K562 (cell line): ENCODE measurements at regions not wholly inside any gene's neighbourhood (a gene's known extent, or its start where the extent isn't known, plus 50 kb on each side); places are given as distances from the start of the nearest gene placed in this dataset.

Experiments
- ATF4 ChIP-seq: fragments of 450-650 bp; formaldehyde crosslinking; IDR thresholded peaks from 2 replicates; pipeline ENCODE4 v1.4.0; 2022; ENCODE audit warnings: mild to moderate bottlenecking, moderate library complexity
- CBFA2T2 ChIP-seq: fragments of 450-650 bp; conservative IDR thresholded peaks from 2 replicates; pipeline ENCODE4 v1.6.1; 2017; ENCODE audit warnings: mild to moderate bottlenecking
- CLOCK ChIP-seq: fragments of 250-450 bp; sonication (Bioruptor Pico); IDR thresholded peaks from 2 replicates; pipeline ENCODE4 v1.4.0; 2020; ENCODE audit warnings: mild to moderate bottlenecking, moderate library complexity, borderline replicate concordance
- CREB1 ChIP-seq, 2 experiments: sonication (generic) in 1 of 2; formaldehyde crosslinking in 1 of 2; IDR thresholded peaks; 2 replicates each; pipeline versions ENCODE4 v1.6.1 to v1.8.0; 2012 to 2022; ENCODE audit warnings: inconsistent platforms in 1 of 2, mild to moderate bottlenecking in 1 of 2, missing genetic modification reagents in 1 of 2, moderate library complexity in 1 of 2
- DDX20 ChIP-seq: fragments of 450-650 bp; IDR thresholded peaks from 2 replicates; pipeline ENCODE4 v1.6.1; 2016; ENCODE audit warnings: missing genetic modification characterization, low read depth, mild to moderate bottlenecking, missing compliant biosample characterization, moderate library complexity
- HSF4 ChIP-seq: fragments of 250-450 bp; sonication (Bioruptor Pico); IDR thresholded peaks from 2 replicates; pipeline ENCODE4 v2.1.2; 2022; ENCODE audit warnings: mild to moderate bottlenecking, moderate library complexity, borderline replicate concordance
- MEF2D ChIP-seq: conservative IDR thresholded peaks from 2 replicates; pipeline ENCODE4 v1.6.1; 2016; ENCODE audit warnings: low read depth, missing genetic modification characterization, missing compliant biosample characterization
- MYC ChIP-seq, 2 experiments: fragments of 250-450 bp in 1 of 2; sonication (Bioruptor Pico) in 1 of 2; IDR thresholded peaks; 2 replicates each; pipeline versions ENCODE4 v1.5.1 to v1.6.1; 2012 to 2021; ENCODE audit warnings: low read depth in 2 of 2, borderline replicate concordance in 1 of 2, improper control_type of control experiment in 1 of 2, low read length in 1 of 2, mild to moderate bottlenecking in 1 of 2, moderate library complexity in 1 of 2
- RCOR1 ChIP-seq, 2 experiments: IDR thresholded peaks; 2 replicates each; pipeline ENCODE4 v1.6.1; 2012; ENCODE audit warnings: low read depth in 2 of 2, low read length in 2 of 2, borderline replicate concordance in 1 of 2, improper control_type of control experiment in 1 of 2
- SMARCC2 ChIP-seq: fragments of 450-650 bp; IDR thresholded peaks from 2 replicates; pipeline ENCODE4 v1.6.1; 2017; ENCODE audit warnings: antibody characterized with exemption, moderate library complexity, mild to moderate bottlenecking, low read depth
- ZBTB9 ChIP-seq: fragments of 450-650 bp; formaldehyde crosslinking; IDR thresholded peaks from 2 replicates; pipeline ENCODE4 v1.4.0; 2020; ENCODE audit warnings: mild to moderate bottlenecking, moderate library complexity
- TF ChIP-seq, protein P1 (sequence below): IDR thresholded peaks from 3 replicates; pipeline ENCODE4 v1.6.1; 2011; ENCODE audit warnings: borderline replicate concordance, mild to moderate bottlenecking, moderate library complexity; ENCODE audit not compliant: insufficient read length; ENCODE audit errors: extremely low read depth
- TF ChIP-seq, protein P2 (sequence below), 2 experiments: fragments of 200-800 bp in 1 of 2; sonication (Bioruptor generic) in 1 of 2; sonication (generic) in 1 of 2; formaldehyde crosslinking in 1 of 2; IDR thresholded peaks in 1 of 2; conservative IDR thresholded peaks in 1 of 2; 2 replicates each; pipeline versions ENCODE4 v1.5.0 to v1.6.1; 2016 to 2020; ENCODE audit warnings: missing compliant biosample characterization in 1 of 2, missing genetic modification characterization in 1 of 2, missing genetic modification reagents in 1 of 2
- TF ChIP-seq, protein P3 (sequence below): fragments of 250-450 bp; sonication (Bioruptor Pico); IDR thresholded peaks from 2 replicates; pipeline ENCODE4 v1.4.0; 2020; ENCODE audit warnings: mild to moderate bottlenecking, moderate library complexity

- TF ChIP-seq, protein P1, sequence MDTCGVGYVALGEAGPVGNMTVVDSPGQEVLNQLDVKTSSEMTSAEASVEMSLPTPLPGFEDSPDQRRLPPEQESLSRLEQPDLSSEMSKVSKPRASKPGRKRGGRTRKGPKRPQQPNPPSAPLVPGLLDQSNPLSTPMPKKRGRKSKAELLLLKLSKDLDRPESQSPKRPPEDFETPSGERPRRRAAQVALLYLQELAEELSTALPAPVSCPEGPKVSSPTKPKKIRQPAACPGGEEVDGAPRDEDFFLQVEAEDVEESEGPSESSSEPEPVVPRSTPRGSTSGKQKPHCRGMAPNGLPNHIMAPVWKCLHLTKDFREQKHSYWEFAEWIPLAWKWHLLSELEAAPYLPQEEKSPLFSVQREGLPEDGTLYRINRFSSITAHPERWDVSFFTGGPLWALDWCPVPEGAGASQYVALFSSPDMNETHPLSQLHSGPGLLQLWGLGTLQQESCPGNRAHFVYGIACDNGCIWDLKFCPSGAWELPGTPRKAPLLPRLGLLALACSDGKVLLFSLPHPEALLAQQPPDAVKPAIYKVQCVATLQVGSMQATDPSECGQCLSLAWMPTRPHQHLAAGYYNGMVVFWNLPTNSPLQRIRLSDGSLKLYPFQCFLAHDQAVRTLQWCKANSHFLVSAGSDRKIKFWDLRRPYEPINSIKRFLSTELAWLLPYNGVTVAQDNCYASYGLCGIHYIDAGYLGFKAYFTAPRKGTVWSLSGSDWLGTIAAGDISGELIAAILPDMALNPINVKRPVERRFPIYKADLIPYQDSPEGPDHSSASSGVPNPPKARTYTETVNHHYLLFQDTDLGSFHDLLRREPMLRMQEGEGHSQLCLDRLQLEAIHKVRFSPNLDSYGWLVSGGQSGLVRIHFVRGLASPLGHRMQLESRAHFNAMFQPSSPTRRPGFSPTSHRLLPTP: no peak
- TF ChIP-seq MEF2D (tag) (peak; percentile 68; the same call in 1 of the 2 replicates), RCOR1 (IDR thresholded peaks at IDR 0.05; ENCODE audit: borderline replicate concordance in 1 of 2, low read depth in 2 of 2, low read length in 2 of 2) (peak in 1 of 2 experiments; percentile 42; a peak in 1 of 4 replicates), HSF4 (CRISPR knock-in tag) (no peak), ATF4 (CRISPR knock-in tag) (0 out of 2 replicates have a peak, but pooled peaks have one; percentile 7), MYC (IDR thresholded peaks at IDR 0.05; ENCODE audit: low read depth, low read length) (no peak), MYC (CRISPR knock-in tag; IDR thresholded peaks at IDR 0.05; ENCODE audit: borderline replicate concordance, low read depth) (no peak), SMARCC2 (no peak), CBFA2T2 (peak; percentile 77), ZBTB9 (0 out of 2 replicates have a peak, but pooled peaks have one; percentile 56), DDX20 (tag) (peak; percentile 64; the same call in 1 of the 2 replicates), CLOCK (CRISPR knock-in tag) (peak; percentile 50; the same call in 1 of the 2 replicates), CREB1 (IDR thresholded peaks at IDR 0.05) (no peak), CREB1 (CRISPR knock-in tag; IDR thresholded peaks at IDR 0.05) (no peak)
- TF ChIP-seq, protein P2, sequence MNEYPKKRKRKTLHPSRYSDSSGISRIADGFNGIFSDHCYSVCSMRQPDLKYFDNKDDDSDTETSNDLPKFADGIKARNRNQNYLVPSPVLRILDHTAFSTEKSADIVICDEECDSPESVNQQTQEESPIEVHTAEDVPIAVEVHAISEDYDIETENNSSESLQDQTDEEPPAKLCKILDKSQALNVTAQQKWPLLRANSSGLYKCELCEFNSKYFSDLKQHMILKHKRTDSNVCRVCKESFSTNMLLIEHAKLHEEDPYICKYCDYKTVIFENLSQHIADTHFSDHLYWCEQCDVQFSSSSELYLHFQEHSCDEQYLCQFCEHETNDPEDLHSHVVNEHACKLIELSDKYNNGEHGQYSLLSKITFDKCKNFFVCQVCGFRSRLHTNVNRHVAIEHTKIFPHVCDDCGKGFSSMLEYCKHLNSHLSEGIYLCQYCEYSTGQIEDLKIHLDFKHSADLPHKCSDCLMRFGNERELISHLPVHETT (CRISPR knock-in tag; conservative IDR thresholded peaks at IDR 0.05 in 1 of 2, IDR thresholded peaks at IDR 0.05 in 1 of 2): peak in 1 of 2 experiments; percentile 82; a peak in 2 of 4 replicates
- TF ChIP-seq, protein P3, sequence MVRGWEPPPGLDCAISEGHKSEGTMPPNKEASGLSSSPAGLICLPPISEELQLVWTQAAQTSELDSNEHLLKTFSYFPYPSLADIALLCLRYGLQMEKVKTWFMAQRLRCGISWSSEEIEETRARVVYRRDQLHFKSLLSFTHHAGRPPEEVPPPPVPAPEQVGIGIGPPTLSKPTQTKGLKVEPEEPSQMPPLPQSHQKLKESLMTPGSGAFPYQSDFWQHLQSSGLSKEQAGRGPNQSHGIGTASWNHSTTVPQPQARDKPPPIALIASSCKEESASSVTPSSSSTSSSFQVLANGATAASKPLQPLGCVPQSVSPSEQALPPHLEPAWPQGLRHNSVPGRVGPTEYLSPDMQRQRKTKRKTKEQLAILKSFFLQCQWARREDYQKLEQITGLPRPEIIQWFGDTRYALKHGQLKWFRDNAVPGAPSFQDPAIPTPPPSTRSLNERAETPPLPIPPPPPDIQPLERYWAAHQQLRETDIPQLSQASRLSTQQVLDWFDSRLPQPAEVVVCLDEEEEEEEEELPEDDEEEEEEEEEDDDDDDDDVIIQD: no peak
These were observed 335.2 kb upstream of the ZNF32 start (continued) for GRCh38 chr10:43983856-43984271.
